ENCODE measurements at regions not wholly inside any gene's neighbourhood (a gene's known extent, or its start where the extent isn't known, plus 50 kb on each side); places are given as distances from the start of the nearest gene placed in this dataset.
"Not testable (repeated sequence)": the region's sequence is repeated elsewhere in the genome, so short reads cannot be mapped to it uniquely, and the experiment has no call there.

- no peak for DNase-seq (ENCODE audit: low read depth)
Measured at GRCh38 chr21:15119486-15119885, 54.7 kb upstream of the NRIP1 start.

DNA sequence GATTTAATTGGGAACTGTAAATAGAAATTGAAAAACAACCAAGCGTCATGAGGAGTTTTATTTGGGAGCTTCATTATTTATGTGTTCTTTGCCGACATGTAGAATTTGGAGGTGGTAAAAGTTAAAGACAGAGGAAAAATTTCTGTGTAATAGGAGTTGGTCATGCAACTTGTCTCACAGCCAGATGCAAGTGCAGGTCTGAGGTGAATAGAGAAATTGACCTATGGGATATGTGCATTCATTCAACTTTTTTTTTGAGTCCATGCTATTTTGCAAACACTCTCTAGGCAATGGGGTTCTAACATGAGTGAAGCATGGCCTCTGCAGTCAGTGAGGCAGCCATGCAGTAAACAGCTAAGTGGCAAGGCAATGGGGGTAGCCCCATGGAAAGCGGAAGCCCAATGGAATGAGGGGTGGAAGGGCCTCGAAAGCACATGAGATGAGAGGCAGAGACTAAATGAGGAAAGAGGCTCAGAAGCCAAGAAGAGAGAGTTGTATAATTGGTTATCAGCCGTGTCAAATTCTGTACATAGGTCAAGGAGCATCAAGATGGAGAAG, 56.4 kb upstream of the NRIP1 start:
- no peak for DNase-seq (ENCODE audit: low read depth)

- DNase-seq (ENCODE audit: low read depth): no peak
Measured at GRCh38 chr21:15121655-15122120, 56.9 kb upstream of the NRIP1 start.

DNA sequence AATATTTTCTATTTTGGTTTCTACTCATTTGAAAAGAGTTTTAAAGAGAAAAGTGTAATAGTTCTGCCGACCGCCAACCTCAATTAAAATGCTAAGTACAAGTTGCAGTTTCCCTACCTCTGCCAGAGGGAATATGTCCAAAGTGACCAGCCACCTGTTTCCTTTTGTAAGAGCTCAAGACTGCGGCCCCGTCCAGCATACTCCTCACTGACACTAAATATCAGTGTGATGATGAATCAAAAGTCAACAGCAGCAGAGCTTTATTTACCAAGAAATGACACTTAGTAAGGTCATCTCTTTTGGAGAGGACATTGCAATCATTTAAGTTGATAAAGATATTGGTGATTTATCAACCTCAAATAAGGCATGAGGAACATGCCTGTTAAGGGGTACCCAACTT, 57.4 kb upstream of the NRIP1 start:
- DNase-seq (ENCODE audit: low read depth): no peak

DNA sequence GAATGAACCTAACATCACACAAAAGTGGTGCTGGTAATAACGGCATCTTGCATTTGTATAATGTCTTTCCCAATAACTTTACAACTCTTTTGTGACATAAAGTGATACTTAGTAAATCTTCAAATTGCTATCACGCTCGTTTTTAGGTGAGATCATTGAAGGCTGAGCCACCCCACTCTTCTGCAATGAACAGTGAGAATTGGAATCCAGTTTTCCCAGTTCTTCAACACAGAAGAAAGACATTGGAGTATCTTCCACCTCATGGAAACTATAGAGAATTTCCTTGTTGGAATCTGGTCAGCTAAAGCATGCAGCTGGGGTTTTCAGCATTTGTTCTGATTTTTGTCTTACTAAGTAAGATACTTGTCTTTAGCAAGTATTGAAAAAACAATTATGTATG, 59.9 kb upstream of the NRIP1 start:
- no peak for DNase-seq (ENCODE audit: low read depth)

DNA sequence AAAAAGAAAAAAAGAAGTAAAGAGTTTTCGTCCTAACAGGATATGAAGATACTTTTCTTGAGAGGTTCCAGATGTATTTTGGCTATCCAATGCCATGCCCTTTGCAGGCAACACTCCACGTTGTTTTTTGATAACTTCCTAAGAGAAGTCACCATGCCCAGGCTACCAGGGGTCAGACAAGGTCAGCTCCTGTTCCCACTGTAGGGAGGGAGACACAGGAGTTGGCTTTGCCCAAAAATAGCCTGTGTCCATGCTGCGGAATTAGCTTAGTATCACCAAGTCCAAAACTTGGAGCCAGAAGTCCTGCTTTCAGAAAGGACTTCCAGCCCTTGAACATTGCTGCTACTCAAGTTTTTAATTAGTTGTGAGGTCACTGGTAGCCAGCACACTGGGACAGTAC, 62.1 kb upstream of the NRIP1 start:
- DNase-seq (ENCODE audit: low read depth): no peak

- no peak for DNase-seq (ENCODE audit: low read depth)
Measured at GRCh38 chr21:15127437-15127836, 62.6 kb upstream of the NRIP1 start.

DNA sequence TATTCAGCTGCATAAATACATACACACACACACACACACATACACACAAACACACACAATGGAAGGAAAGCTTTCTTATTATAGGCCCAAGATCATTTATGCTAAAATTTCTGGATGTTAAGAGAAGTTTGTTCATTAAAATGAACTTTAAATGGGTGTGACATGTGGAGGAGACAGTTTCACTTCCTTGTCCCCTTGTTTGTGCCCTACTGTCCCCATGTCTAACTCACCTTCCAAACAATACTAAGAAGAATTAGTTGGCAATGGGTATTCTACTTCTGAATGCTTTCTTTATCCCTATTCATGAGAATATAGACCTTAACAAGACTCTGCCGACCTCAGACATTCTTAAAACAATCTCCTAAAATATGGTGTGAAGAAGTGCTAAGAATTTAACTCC, 63.5 kb upstream of the NRIP1 start:
- no peak for DNase-seq (ENCODE audit: low read depth)

- not testable (repeated sequence) for DNase-seq (ENCODE audit: low read depth)
Measured at GRCh38 chr21:15128714-15129113, 63.9 kb upstream of the NRIP1 start.

DNA sequence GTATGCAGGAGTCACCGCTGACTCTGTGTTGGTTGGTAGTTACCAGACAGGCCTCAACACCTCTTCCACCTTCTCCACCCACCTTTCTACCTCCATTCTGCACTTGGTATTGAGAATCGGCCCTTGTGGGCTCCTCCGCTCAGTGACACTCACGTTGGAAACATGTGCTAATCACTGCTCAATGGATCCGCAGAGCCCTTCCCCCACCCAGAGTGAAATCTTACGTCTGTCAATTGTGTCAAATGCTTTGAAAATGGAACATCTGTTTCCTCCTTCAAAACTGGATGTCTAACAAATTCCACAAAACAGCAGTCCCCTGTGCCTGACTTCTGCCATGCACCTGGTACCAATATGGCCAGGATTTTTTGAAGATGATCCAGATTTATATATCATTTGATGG, 65.5 kb upstream of the NRIP1 start:
- DNase-seq (ENCODE audit: low read depth): no peak

GRCh38 chr21:15130751-15131150, 66.0 kb upstream of the NRIP1 start:
- no peak for DNase-seq (ENCODE audit: low read depth)

DNA sequence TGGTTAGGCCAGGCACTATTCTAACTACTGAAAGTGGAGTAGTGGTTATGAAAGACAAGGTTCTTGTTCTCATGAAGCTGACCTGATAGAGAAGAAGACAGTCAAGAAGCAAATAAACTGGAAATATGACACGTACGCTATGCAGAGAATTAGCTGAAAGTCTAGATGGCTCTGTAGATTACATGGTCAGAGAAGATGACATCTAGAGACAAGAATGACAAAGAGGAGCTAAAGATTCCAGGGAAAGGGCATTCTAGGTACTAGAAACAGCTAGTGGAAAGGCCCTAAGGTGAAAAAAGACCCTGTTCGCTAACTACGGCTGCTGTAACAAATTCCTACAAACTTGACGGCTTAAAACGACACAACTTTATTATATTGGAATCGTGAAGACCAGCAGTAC, 68.0 kb upstream of the NRIP1 start:
- no peak for DNase-seq (ENCODE audit: low read depth)

GRCh38 chr21:15134701-15135470, 70.1 kb upstream of the NRIP1 start:
- no peak for DNase-seq (ENCODE audit: low read depth)

DNA sequence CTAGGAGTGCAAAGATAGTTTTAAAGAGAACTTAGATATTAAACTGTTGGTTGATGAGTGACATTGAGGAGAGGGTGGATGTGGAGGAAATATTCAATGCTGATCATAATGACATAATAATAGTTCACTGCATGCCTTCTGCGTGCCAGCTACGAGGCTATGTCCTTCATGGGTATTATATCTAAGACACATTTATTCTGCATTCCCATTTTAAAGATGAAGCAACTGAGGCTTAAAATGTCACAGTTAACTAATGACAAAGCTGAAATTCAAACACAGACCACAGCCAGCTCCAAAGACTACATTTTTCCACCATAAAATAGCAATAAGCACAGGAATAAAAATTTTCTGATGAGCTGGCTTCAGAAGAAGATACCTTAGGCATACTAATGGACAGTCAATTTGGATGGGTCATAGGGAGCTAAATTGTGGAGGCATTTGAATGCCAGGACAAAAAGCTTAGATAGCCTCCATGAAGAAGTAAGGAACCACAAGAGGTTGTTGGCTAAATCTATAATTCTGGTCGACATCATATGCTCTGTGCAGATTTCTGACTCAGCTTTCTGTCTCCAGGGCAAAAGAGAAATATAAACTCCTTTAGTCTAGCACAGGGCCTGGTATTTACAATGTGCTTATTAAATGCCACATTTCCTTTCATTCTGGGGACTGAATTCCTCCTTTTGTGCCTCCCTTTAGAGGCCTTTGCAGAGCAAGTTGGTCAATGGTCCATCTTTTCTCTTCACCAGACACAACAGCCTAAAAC, 71.2 kb upstream of the NRIP1 start:
- no peak for DNase-seq (ENCODE audit: low read depth)

DNA sequence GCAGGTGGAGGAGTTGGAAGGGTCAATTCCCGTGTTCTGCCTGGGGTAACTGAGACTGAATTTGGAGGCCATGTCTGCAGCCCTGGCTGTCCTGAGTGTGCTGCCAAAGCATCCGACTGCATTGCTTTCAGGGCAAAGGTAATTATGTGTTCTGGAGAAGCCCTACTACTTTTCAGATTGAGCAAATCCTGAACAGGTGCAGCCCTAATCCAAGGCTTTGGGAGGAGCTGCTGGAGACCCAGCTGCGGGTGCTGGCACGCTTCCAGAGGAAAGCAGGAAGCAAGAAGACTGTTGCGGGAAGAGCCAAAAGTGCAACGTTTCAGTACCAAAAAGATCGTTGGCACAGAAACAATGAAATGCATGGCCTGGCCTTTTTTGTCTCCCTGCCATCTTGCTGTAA, 73.7 kb upstream of the NRIP1 start:
- no peak for DNase-seq (ENCODE audit: low read depth)

DNA sequence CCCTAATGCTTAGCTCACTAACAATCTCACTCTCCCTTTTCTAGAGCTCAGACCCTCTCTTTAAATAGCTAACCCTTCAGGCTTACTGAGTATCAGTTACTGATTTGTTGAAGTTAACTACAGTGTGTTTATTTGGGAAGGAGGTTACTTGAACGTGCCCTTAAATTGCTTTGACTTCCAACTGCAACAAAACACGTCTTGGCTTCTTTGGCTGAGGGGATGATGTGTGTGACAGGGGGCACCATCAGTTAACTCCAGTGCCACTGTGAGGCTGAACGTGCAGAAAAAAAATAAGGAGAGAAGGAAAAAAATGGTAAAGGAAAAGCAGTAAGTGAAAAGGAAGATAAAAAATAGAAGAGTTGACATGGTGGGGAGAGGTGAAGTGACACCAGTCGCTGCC, 75.1 kb upstream of the NRIP1 start:
- no peak for DNase-seq (ENCODE audit: low read depth)

GRCh38 chr21:15140321-15141019, 75.7 kb upstream of the NRIP1 start:
- no peak for DNase-seq (ENCODE audit: low read depth)

GRCh38 chr21:15141261-15141970, 76.6 kb upstream of the NRIP1 start:
- DNase-seq (ENCODE audit: low read depth): no peak

DNA sequence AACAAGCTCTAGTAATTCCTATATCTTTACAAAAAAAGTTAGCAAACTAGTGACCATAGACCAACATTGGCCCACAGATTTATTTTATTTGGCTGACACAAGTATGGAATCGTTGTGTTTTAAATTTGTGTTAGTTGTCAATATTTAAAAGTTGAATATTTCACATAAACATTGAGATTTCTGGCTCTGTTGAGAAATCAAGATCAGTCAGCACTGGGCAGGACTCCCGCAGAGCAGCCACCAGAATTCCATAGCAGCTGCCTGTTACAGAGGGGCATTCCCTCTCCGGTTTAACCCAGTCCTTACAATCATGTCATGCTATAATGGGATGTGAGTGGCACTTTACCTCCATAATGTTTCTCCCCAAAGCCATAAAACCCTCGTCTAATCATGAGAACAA, 79.2 kb upstream of the NRIP1 start:
- DNase-seq (ENCODE audit: low read depth): no peak

DNA sequence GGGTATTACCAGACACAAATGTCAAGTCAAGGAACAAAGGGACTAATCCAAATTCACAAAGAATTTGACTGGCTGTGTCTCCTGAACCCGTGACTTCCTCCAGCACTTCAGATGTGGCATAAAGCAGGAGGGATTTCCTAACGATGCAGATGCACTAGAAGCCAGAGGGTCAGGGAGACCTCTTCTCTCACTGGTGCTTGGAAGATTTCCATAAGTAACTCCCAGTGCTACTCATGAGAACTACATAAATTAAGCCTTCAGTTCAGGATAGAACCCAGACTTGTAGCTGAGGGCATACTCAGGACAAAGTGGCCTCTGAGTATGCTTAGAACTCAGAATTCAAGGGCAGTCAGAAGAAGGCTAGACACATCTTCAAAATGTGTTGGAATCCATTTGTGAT, 83.6 kb upstream of the NRIP1 start:
- no peak for DNase-seq (ENCODE audit: low read depth)

GRCh38 chr21:15149600-15150224, 84.9 kb upstream of the NRIP1 start:
- no peak for DNase-seq (ENCODE audit: low read depth)
